H1 (cell line): ENCODE measurements at regions not wholly inside any gene's neighbourhood (a gene's known extent, or its start where the extent isn't known, plus 50 kb on each side); places are given as distances from the start of the nearest gene placed in this dataset.

ENCODE experiments used
- BCL11A ChIP-seq, 2 experiments: IDR thresholded peaks; one replicate each; pipeline ENCODE4 v1.6.1; 2011; ENCODE audit warnings: low read depth in 2 of 2, low read length in 2 of 2, mild to moderate bottlenecking in 2 of 2
- CEBPB ChIP-seq: IDR thresholded peaks from 2 replicates; pipeline ENCODE4 v1.6.1; 2012; ENCODE audit warnings: low read depth, low read length
- CHD2 ChIP-seq: IDR thresholded peaks from 2 replicates; pipeline ENCODE4 v1.6.1; 2012; ENCODE audit warnings: low read length, improper control_type of control experiment
- CREB1 ChIP-seq: IDR thresholded peaks from 2 replicates; pipeline ENCODE4 v1.6.1; 2012; ENCODE audit warnings: inconsistent platforms
- EGR1 ChIP-seq: IDR thresholded peaks from 2 replicates; pipeline ENCODE4 v1.6.1; 2011; ENCODE audit warnings: low read depth, low read length, borderline replicate concordance
- EZH2 ChIP-seq: fragments of 200-600 bp; sonication (generic); IDR thresholded peaks from 2 replicates; pipeline ENCODE4 v1.7.1; 2012; ENCODE audit warnings: low read depth, mild to moderate bottlenecking, moderate library complexity, low read length, inconsistent platforms; ENCODE audit not compliant: severe bottlenecking
- POLR2AphosphoS5 ChIP-seq: IDR thresholded peaks from 2 replicates; pipeline ENCODE4 v1.6.1; 2011; ENCODE audit warnings: low read depth, low read length
- RAD21 ChIP-seq, 2 experiments: IDR thresholded peaks in 1 of 2; conservative IDR thresholded peaks in 1 of 2; 2 replicates each; pipeline ENCODE4 v1.6.1; 2011; ENCODE audit warnings: low read depth in 2 of 2, low read length in 2 of 2, improper control_type of control experiment in 1 of 2, inconsistent platforms in 1 of 2, mild to moderate bottlenecking in 1 of 2, moderate library complexity in 1 of 2
- RFX5 ChIP-seq: IDR thresholded peaks from 2 replicates; pipeline ENCODE4 v1.6.1; 2011; ENCODE audit warnings: low read depth, low read length, improper control_type of control experiment, borderline replicate concordance
- SRF ChIP-seq: IDR thresholded peaks from 2 replicates; pipeline ENCODE4 v1.6.1; 2011; ENCODE audit warnings: mild to moderate bottlenecking, low read depth, low read length, moderate library complexity
- TAF1 ChIP-seq: IDR thresholded peaks from 2 replicates; pipeline ENCODE4 v1.6.1; 2011; ENCODE audit warnings: mild to moderate bottlenecking, low read depth, low read length
- TF ChIP-seq, protein P1 (sequence below), 3 experiments: IDR thresholded peaks; 1 replicate in 2 of 3; 2 replicates in 1 of 3; pipeline versions ENCODE4 v1.5.1 to v1.6.1; 2011; ENCODE audit warnings: low read length in 3 of 3, mild to moderate bottlenecking in 3 of 3, inconsistent platforms in 2 of 3, low read depth in 1 of 3, moderate library complexity in 1 of 3; ENCODE audit not compliant: insufficient read depth in 1 of 3; ENCODE audit errors: control extremely low read depth in 1 of 3

- TF ChIP-seq RAD21 (IDR thresholded peaks at IDR 0.05 in 1 of 2, conservative IDR thresholded peaks at IDR 0.05 in 1 of 2; ENCODE audit: low read depth in 2 of 2, low read length in 2 of 2) (no peak), RFX5 (no peak), CREB1 (no peak), TAF1 (no peak), BCL11A (IDR thresholded peaks at IDR 0.05; ENCODE audit: low read depth in 2 of 2, low read length in 2 of 2) (no peak), EZH2 (no peak), CHD2 (no peak), POLR2AphosphoS5 (no peak), EGR1 (no peak), CEBPB (no peak), SRF (no peak)
- TF ChIP-seq, protein P1, sequence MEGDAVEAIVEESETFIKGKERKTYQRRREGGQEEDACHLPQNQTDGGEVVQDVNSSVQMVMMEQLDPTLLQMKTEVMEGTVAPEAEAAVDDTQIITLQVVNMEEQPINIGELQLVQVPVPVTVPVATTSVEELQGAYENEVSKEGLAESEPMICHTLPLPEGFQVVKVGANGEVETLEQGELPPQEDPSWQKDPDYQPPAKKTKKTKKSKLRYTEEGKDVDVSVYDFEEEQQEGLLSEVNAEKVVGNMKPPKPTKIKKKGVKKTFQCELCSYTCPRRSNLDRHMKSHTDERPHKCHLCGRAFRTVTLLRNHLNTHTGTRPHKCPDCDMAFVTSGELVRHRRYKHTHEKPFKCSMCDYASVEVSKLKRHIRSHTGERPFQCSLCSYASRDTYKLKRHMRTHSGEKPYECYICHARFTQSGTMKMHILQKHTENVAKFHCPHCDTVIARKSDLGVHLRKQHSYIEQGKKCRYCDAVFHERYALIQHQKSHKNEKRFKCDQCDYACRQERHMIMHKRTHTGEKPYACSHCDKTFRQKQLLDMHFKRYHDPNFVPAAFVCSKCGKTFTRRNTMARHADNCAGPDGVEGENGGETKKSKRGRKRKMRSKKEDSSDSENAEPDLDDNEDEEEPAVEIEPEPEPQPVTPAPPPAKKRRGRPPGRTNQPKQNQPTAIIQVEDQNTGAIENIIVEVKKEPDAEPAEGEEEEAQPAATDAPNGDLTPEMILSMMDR (IDR thresholded peaks at IDR 0.05; ENCODE audit: control extremely low read depth in 1 of 3, insufficient read depth in 1 of 3, low read depth in 1 of 3, low read length in 3 of 3), result no peak
Measured at GRCh38 chr3:13206799-13207577, 133.8 kb upstream of the IQSEC1 start.
